Mesenchymal stem cell (in vitro differentiated cells and primary cell): ENCODE measurements at regions not wholly inside any gene's neighbourhood (a gene's known extent, or its start where the extent isn't known, plus 50 kb on each side); places are given as distances from the start of the nearest gene placed in this dataset.

ENCODE experiments used
- DNase-seq: peaks from one replicate; pipeline ENCODE4 v3.0.0-alpha.2; 2013
- H2AFZ ChIP-seq: one replicate; pipeline ENCODE4 v1.6.1; 2013; ENCODE audit warnings: low read depth, mild to moderate bottlenecking, control low read depth, inconsistent platforms, low read length, moderate library complexity
- H2AK5ac ChIP-seq: 2 replicates; pipeline ENCODE4 v1.6.1; 2013; ENCODE audit warnings: low read length, moderate library complexity, mild to moderate bottlenecking, inconsistent platforms; ENCODE audit not compliant: severe bottlenecking
- H2BK120ac ChIP-seq: one replicate; pipeline ENCODE4 v1.6.1; 2013; ENCODE audit warnings: low read depth, mild to moderate bottlenecking, inconsistent platforms, low read length, moderate library complexity
- H2BK12ac ChIP-seq, 2 experiments: one replicate each; pipeline ENCODE4 v1.6.1; 2013; ENCODE audit warnings: inconsistent platforms in 2 of 2, low read length in 2 of 2, mild to moderate bottlenecking in 2 of 2, moderate library complexity in 2 of 2, control low read depth in 1 of 2
- H2BK15ac ChIP-seq: one replicate; pipeline ENCODE4 v1.6.1; 2013; ENCODE audit warnings: mild to moderate bottlenecking, low read depth, inconsistent platforms; ENCODE audit not compliant: poor library complexity, severe bottlenecking
- H2BK5ac ChIP-seq: 2 replicates; pipeline ENCODE4 v1.6.1; 2013; ENCODE audit warnings: low read depth, mild to moderate bottlenecking, low read length, control low read depth, inconsistent platforms; ENCODE audit not compliant: poor library complexity, severe bottlenecking
- H3K14ac ChIP-seq, 2 experiments: one replicate each; pipeline ENCODE4 v1.6.1; 2013; ENCODE audit warnings: inconsistent platforms in 2 of 2, low read length in 2 of 2, control low read depth in 1 of 2, mild to moderate bottlenecking in 1 of 2, moderate library complexity in 1 of 2
- H3K18ac ChIP-seq, 2 experiments: one replicate each; pipeline ENCODE4 v1.6.1; 2013; ENCODE audit warnings: inconsistent platforms in 2 of 2, low read length in 2 of 2, control low read depth in 1 of 2, low read depth in 1 of 2, mild to moderate bottlenecking in 1 of 2
- H3K23ac ChIP-seq, 2 experiments: one replicate each; pipeline ENCODE4 v1.6.1; 2013; ENCODE audit warnings: inconsistent platforms in 2 of 2, low read length in 2 of 2, mild to moderate bottlenecking in 2 of 2, moderate library complexity in 2 of 2, control low read depth in 1 of 2
- H3K27ac ChIP-seq: 2 replicates; pipeline ENCODE4 v1.5.1; 2013; ENCODE audit warnings: mild to moderate bottlenecking, moderate library complexity, low read length, control low read depth, inconsistent platforms; ENCODE audit not compliant: poor library complexity, severe bottlenecking
- H3K27me3 ChIP-seq, 2 experiments: 2 replicates each; pipeline versions ENCODE4 v1.6.1 to v1.7.0; 2013; ENCODE audit warnings: low read length in 2 of 2, mild to moderate bottlenecking in 2 of 2, moderate library complexity in 2 of 2, control low read depth in 1 of 2, inconsistent platforms in 1 of 2; ENCODE audit not compliant: control insufficient read depth in 1 of 2, insufficient read depth in 1 of 2
- H3K36me3 ChIP-seq, 2 experiments: 2 replicates each; pipeline versions ENCODE4 v1.6.1 to v1.7.0; 2013; ENCODE audit warnings: low read length in 2 of 2, control low read depth in 1 of 2, inconsistent platforms in 1 of 2, low read depth in 1 of 2, mild to moderate bottlenecking in 1 of 2; ENCODE audit not compliant: insufficient read depth in 2 of 2, control insufficient read depth in 1 of 2
- H3K4ac ChIP-seq, 2 experiments: one replicate each; pipeline ENCODE4 v1.6.1; 2013; ENCODE audit warnings: inconsistent platforms in 2 of 2, low read length in 2 of 2, mild to moderate bottlenecking in 2 of 2, moderate library complexity in 2 of 2, control low read depth in 1 of 2, low read depth in 1 of 2
- H3K4me1 ChIP-seq: 2 replicates; pipeline ENCODE4 v1.6.1; 2013; ENCODE audit warnings: low read depth, low read length, control low read depth; ENCODE audit not compliant: control insufficient read depth, insufficient read depth
- H3K4me2 ChIP-seq: 2 replicates; pipeline ENCODE4 v1.6.1; 2013; ENCODE audit warnings: low read length, mild to moderate bottlenecking, inconsistent platforms; ENCODE audit not compliant: poor library complexity, severe bottlenecking
- H3K4me3 ChIP-seq, 2 experiments: 2 replicates each; pipeline versions ENCODE4 v1.5.1 to v1.7.0; 2013; ENCODE audit warnings: low read length in 2 of 2, mild to moderate bottlenecking in 2 of 2, control low read depth in 1 of 2, low read depth in 1 of 2; ENCODE audit not compliant: insufficient read depth in 1 of 2
- H3K79me1 ChIP-seq: replicated peaks from 2 replicates; pipeline ENCODE4 v1.6.1; 2013; ENCODE audit warnings: mild to moderate bottlenecking, control low read depth, low read length, inconsistent platforms; ENCODE audit not compliant: poor library complexity, severe bottlenecking
- H3K9ac ChIP-seq: 2 replicates; pipeline ENCODE4 v1.7.0; 2013; ENCODE audit warnings: mild to moderate bottlenecking, low read length, moderate library complexity
- H3K9me3 ChIP-seq: 2 replicates; pipeline ENCODE4 v1.7.0; 2013; ENCODE audit warnings: mild to moderate bottlenecking, low read length; ENCODE audit not compliant: control insufficient read depth
- H4K8ac ChIP-seq: one replicate; pipeline ENCODE4 v1.6.1; 2013; ENCODE audit warnings: inconsistent platforms, mild to moderate bottlenecking, low read length, moderate library complexity
- H4K91ac ChIP-seq: one replicate; pipeline ENCODE4 v1.6.1; 2013; ENCODE audit warnings: mild to moderate bottlenecking, low read length, inconsistent platforms
- WGBS: methylation state at CpG from one replicate; pipeline ENCODE4 v1.1.7; 2013; ENCODE audit warnings: mixed read lengths; 5-methylcytosine and 5-hydroxymethylcytosine counted together

- Histone ChIP-seq H3K14ac (no peak overlapping the region), H2AFZ (no peak overlapping the region), H4K91ac (no peak overlapping the region), H2AK5ac (no peak overlapping the region), H3K27ac (no peak overlapping the region), H3K27me3 (peaks cover 23 to 66% of the 10 kb centered on the region in 2 experiments), H3K4me2 (no peak overlapping the region), H3K9ac (no peak overlapping the region), H3K9me3 (no peaks in the 10 kb centered on the region), H3K79me1 (no peaks in the 10 kb centered on the region), H2BK15ac (no peak overlapping the region), H3K4me1 (peaks cover 3% of the 10 kb centered on the region), H2BK5ac (no peak overlapping the region), H3K18ac (no peak overlapping the region), H3K4ac (no peak overlapping the region), H3K23ac (no peak overlapping the region), H2BK120ac (no peak overlapping the region), H3K4me3 (no peak overlapping the region), H2BK12ac (no peak overlapping the region), H4K8ac (no peak overlapping the region), H3K36me3 (no peaks in the 10 kb centered on the region)
- WGBS: 87% methylated on average over 4 of the region's 4 CpGs
- no peak for DNase-seq
Measured at GRCh38 chr11:116274521-116274920, 498.3 kb downstream of the BUD13 start.

- H3K27me3 ChIP-seq: peaks cover 11 to 70% of the 10 kb centered on the region in 2 experiments
- H4K91ac ChIP-seq: no peak overlapping the region
- H2BK5ac ChIP-seq: no peak overlapping the region
- no peak overlapping the region for H3K23ac ChIP-seq
- DNase-seq: no peak
- H3K4ac ChIP-seq: no peak overlapping the region
- H3K9me3 ChIP-seq: no peaks in the 10 kb centered on the region
- H3K4me1 ChIP-seq: peaks cover 3% of the 10 kb centered on the region
- no peak overlapping the region for H3K14ac ChIP-seq
- no peak overlapping the region for H2BK12ac ChIP-seq
- no peaks in the 10 kb centered on the region for H3K79me1 ChIP-seq
- no peak overlapping the region for H4K8ac ChIP-seq
- no peak overlapping the region for H3K4me3 ChIP-seq
- no peak overlapping the region for H3K18ac ChIP-seq
- no peak overlapping the region for H2BK120ac ChIP-seq
- no peaks in the 10 kb centered on the region for H3K36me3 ChIP-seq
- no peak overlapping the region for H2AFZ ChIP-seq
- H2BK15ac ChIP-seq: no peak overlapping the region
- no peak overlapping the region for H3K27ac ChIP-seq
- no peak overlapping the region for H2AK5ac ChIP-seq
- no peak overlapping the region for H3K9ac ChIP-seq
- 72% methylated on average over 8 of the region's 8 CpGs for WGBS
- no peak overlapping the region for H3K4me2 ChIP-seq
Measured at GRCh38 chr11:116272181-116272789, 500.5 kb downstream of the BUD13 start.

- Histone ChIP-seq H3K4me2 (no peak overlapping the region), H4K8ac (no peak overlapping the region), H3K79me1 (no peaks in the 10 kb centered on the region), H2BK12ac (no peak overlapping the region), H2AK5ac (no peak overlapping the region), H3K9ac (no peak overlapping the region), H3K4me1 (peaks cover 2% of the 10 kb centered on the region), H4K91ac (no peak overlapping the region), H2BK5ac (no peak overlapping the region), H3K14ac (no peak overlapping the region), H2BK15ac (no peak overlapping the region), H3K27me3 (peaks cover 11 to 67% of the 10 kb centered on the region in 2 experiments), H3K4ac (no peak overlapping the region), H3K18ac (no peak overlapping the region), H3K36me3 (no peaks in the 10 kb centered on the region), H3K27ac (no peak overlapping the region), H3K23ac (no peak overlapping the region), H2AFZ (no peak overlapping the region), H3K4me3 (no peak overlapping the region), H3K9me3 (no peaks in the 10 kb centered on the region), H2BK120ac (no peak overlapping the region)
- WGBS: 87% methylated on average over 6 of the region's 6 CpGs
- no peak for DNase-seq
Measured at GRCh38 chr11:116271479-116271878, 501.3 kb downstream of the BUD13 start.

GRCh38 chr11:116267146-116267545, 505.6 kb downstream of the BUD13 start:
- H2BK5ac ChIP-seq: no peak overlapping the region
- H3K9me3 ChIP-seq: no peaks in the 10 kb centered on the region
- no peaks in the 10 kb centered on the region for H3K4me1 ChIP-seq
- H3K27me3 ChIP-seq: peaks cover 22 to 67% of the 10 kb centered on the region in 2 experiments
- no peak overlapping the region for H2BK12ac ChIP-seq
- H3K4ac ChIP-seq: no peak overlapping the region
- no peaks in the 10 kb centered on the region for H3K36me3 ChIP-seq
- no peak overlapping the region for H3K4me2 ChIP-seq
- H3K18ac ChIP-seq: no peak overlapping the region
- no peak overlapping the region for H2AK5ac ChIP-seq
- H2BK120ac ChIP-seq: no peak overlapping the region
- H3K9ac ChIP-seq: no peak overlapping the region
- H2AFZ ChIP-seq: no peak overlapping the region
- no peak overlapping the region for H3K23ac ChIP-seq
- no peak overlapping the region for H3K4me3 ChIP-seq
- DNase-seq: no peak
- no peak overlapping the region for H2BK15ac ChIP-seq
- H3K79me1 ChIP-seq: no peaks in the 10 kb centered on the region
- no peak overlapping the region for H4K8ac ChIP-seq
- no peak overlapping the region for H3K27ac ChIP-seq
- no peak overlapping the region for H4K91ac ChIP-seq
- no peak overlapping the region for H3K14ac ChIP-seq
- whole genome bisulfite sequencing: 92% methylated on average over 4 of the region's 5 CpGs
